ENCODE measurements at regions not wholly inside any gene's neighbourhood (a gene's known extent, or its start where the extent isn't known, plus 50 kb on each side); places are given as distances from the start of the nearest gene placed in this dataset.
A peak's percentile ranks its signal among the peaks of the same experiment; 100 is the strongest.

GRCh38 chr4:19940861-19941260 lies 310.8 kb upstream of the SLIT2 start:
- no peak for TF ChIP-seq CTCF (IDR thresholded peaks at IDR 0.05)
- no peak for TF ChIP-seq POLR2A (IDR thresholded peaks at IDR 0.05)
- DNase-seq: no peak
- Histone ChIP-seq H3K36me3 (no peaks in the 10 kb centered on the region), H3K9me3 (no peaks in the 10 kb centered on the region), H3K27ac (no peak overlapping the region), H3K4me3 (no peak overlapping the region), H3K27me3 (no peaks in the 10 kb centered on the region), H3K4me1 (no peaks in the 10 kb centered on the region)
- WGBS, 5 donors: 67 to 90% (median 76%) methylated on average over 1 of the region's 1 CpG
- intact Hi-C loops (cut with DNase I; ENCODE audit: low total_unique reads): no loop called here

GRCh38 chr4:19936476-19936875 lies 315.2 kb upstream of the SLIT2 start:
- no peaks in the 10 kb centered on the region for H3K36me3 ChIP-seq
- intact Hi-C loops (cut with DNase I; ENCODE audit: low total_unique reads): no loop called here
- TF ChIP-seq POLR2A (IDR thresholded peaks at IDR 0.05) (no peak), POLR2AphosphoS5 (IDR thresholded peaks at IDR 0.05) (no peak), CTCF (IDR thresholded peaks at IDR 0.05) (no peak), EP300 (IDR thresholded peaks at IDR 0.05) (no peak)
- no peaks in the 10 kb centered on the region for H3K4me1 ChIP-seq
- H3K27ac ChIP-seq: no peak overlapping the region
- WGBS, 5 donors: 47 to 64% (median 58%) methylated on average over 3 of the region's 3 CpGs
- no peaks in the 10 kb centered on the region for H3K9me3 ChIP-seq
- DNase-seq: peak in 1 of 2 donors; percentile 10
- H3K4me3 ChIP-seq: no peak overlapping the region
- no peaks in the 10 kb centered on the region for H3K27me3 ChIP-seq

GRCh38 chr4:19930742-19931141 lies 321.0 kb upstream of the SLIT2 start:
- H3K4me3 ChIP-seq: no peak overlapping the region
- 83 to 91% (median 86%) methylated on average over 3 of the region's 3 CpGs for WGBS, 5 donors
- TF ChIP-seq EP300 (IDR thresholded peaks at IDR 0.05) (no peak), POLR2AphosphoS5 (IDR thresholded peaks at IDR 0.05) (no peak), CTCF (IDR thresholded peaks at IDR 0.05) (no peak), POLR2A (IDR thresholded peaks at IDR 0.05) (no peak)
- intact Hi-C loops (cut with DNase I; ENCODE audit: low total_unique reads): no loop called here
- H3K27me3 ChIP-seq: no peaks in the 10 kb centered on the region
- DNase-seq: no peak
- no peak overlapping the region for H3K27ac ChIP-seq
- H3K4me1 ChIP-seq: no peaks in the 10 kb centered on the region
- no peaks in the 10 kb centered on the region for H3K36me3 ChIP-seq
- no peaks in the 10 kb centered on the region for H3K9me3 ChIP-seq

DNA sequence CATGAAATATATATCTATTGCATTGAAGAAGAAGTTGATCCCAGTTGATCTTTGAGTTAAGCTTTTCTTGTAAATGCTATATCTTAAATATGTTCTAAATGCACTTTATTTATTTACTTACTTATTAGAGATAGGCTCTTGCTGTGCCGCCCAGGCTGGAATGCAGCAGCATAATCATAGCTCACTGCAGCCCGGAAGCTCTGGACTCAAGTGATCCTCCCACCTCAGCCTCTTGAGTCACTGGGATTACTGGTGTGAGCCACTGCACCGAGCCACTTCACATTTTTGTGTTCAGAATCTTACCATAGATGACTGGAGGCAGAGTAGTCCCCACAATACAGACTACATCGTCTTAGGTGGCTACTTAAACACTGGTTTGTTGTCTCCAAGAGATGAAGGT lies 324.3 kb upstream of the SLIT2 start:
- no peaks in the 10 kb centered on the region for H3K27me3 ChIP-seq
- H3K4me1 ChIP-seq: no peaks in the 10 kb centered on the region
- 60 to 79% (median 68%) methylated on average over 4 of the region's 4 CpGs for WGBS, 5 donors
- no peak overlapping the region for H3K27ac ChIP-seq
- H3K36me3 ChIP-seq: no peaks in the 10 kb centered on the region
- no peak for TF ChIP-seq CTCF (IDR thresholded peaks at IDR 0.05)
- TF ChIP-seq POLR2AphosphoS5 (IDR thresholded peaks at IDR 0.05): no peak
- no peak for TF ChIP-seq POLR2A (IDR thresholded peaks at IDR 0.05)
- TF ChIP-seq EP300 (IDR thresholded peaks at IDR 0.05): no peak
- DNase-seq: no peak
- H3K9me3 ChIP-seq: no peaks in the 10 kb centered on the region
- intact Hi-C loops (cut with DNase I; ENCODE audit: low total_unique reads): no loop called here
- no peak overlapping the region for H3K4me3 ChIP-seq

- TF ChIP-seq EP300 (IDR thresholded peaks at IDR 0.05): no peak
- no peak for TF ChIP-seq CTCF (IDR thresholded peaks at IDR 0.05)
- no peak for TF ChIP-seq POLR2AphosphoS5 (IDR thresholded peaks at IDR 0.05)
- no peak for TF ChIP-seq POLR2A (IDR thresholded peaks at IDR 0.05)
- Histone ChIP-seq H3K27ac (no peak overlapping the region), H3K36me3 (no peaks in the 10 kb centered on the region), H3K4me3 (no peak overlapping the region), H3K4me1 (no peaks in the 10 kb centered on the region), H3K9me3 (peaks cover 0 to 4% (median under 1%) of the 10 kb centered on the region in 4 donors), H3K27me3 (no peaks in the 10 kb centered on the region)
- intact Hi-C loops (cut with DNase I; ENCODE audit: low total_unique reads): no loop called here
- no peak for DNase-seq
Observed at GRCh38 chr4:19925516-19925915, 326.2 kb upstream of the SLIT2 start.
